Left colon (tissue), 2 donors: ENCODE measurements at regions not wholly inside any gene's neighbourhood (a gene's known extent, or its start where the extent isn't known, plus 50 kb on each side); places are given as distances from the start of the nearest gene placed in this dataset.
"Not testable (repeated sequence)": the region's sequence is repeated elsewhere in the genome, so short reads cannot be mapped to it uniquely, and the experiment has no call there.

ENCODE experiments used
- ATAC-seq: fragments of 200-7000 bp; cut with Tn5 transposase; one replicate; pipeline ENCODE4 v1.9.1; 2020; ENCODE audit warnings: mild to moderate bottlenecking, moderate library complexity
- DNase-seq, 2 donors: peaks; one replicate each; pipeline ENCODE4 v3.0.0-alpha.2; 2020
- intact Hi-C, 2 donors: fragments of 100-400 bp; cut with DNase I in 1 of 2; cut with micrococcal nuclease in 1 of 2; formaldehyde crosslinking; loops; one replicate each; pipeline versions ENCODE4 v1.11.2 to v1.14.0; 2022; cut with DNase I, micrococcal nuclease
- donor health status: DM: no; HTN: no; CAD: no.
- donor health status: DM: yes; HTN: yes; CAD: no.

GRCh38 chr12:124480469-124481256 lies 86.7 kb downstream of the NCOR2 start:
- peak; percentile 71 for ATAC-seq
- DNase-seq, result peak; percentile 67 to 73
- intact Hi-C loops, result no loop called here

GRCh38 chr12:124479680-124480468 lies 87.5 kb downstream of the NCOR2 start:
- ATAC-seq (peak; percentile 59), DNase-seq (no peak)
- intact Hi-C loops, result no loop called here

- intact Hi-C loops, result no loop called here
- DNase-seq (no peak), ATAC-seq (no peak)
Observed at GRCh38 chr12:124478985-124479645, 88.3 kb downstream of the NCOR2 start.

GRCh38 chr12:124478416-124478815 lies 89.0 kb downstream of the NCOR2 start:
- ATAC-seq (no peak), DNase-seq (no peak)
- intact Hi-C loops, result no loop called here

- ATAC-seq (no peak), DNase-seq (no peak)
- intact Hi-C loops, result no loop called here
Observed at GRCh38 chr12:124477107-124477915, 90.1 kb downstream of the NCOR2 start.

- DNase-seq (no peak), ATAC-seq (no peak)
- intact Hi-C loops, result no loop called here
Observed at GRCh38 chr12:124476011-124476400, 91.4 kb downstream of the NCOR2 start.

- DNase-seq, result no peak
- ATAC-seq, result no peak
- intact Hi-C loops, result no loop called here
Observed at GRCh38 chr12:124475295-124476010, 92.0 kb downstream of the NCOR2 start.

- ATAC-seq (peak; percentile 30), DNase-seq (no peak)
- intact Hi-C loops, result no loop called here
Observed at GRCh38 chr12:124474709-124475108, 92.7 kb downstream of the NCOR2 start.

- no peak for DNase-seq
- ATAC-seq, result no peak
- intact Hi-C loops, result no loop called here
Observed at GRCh38 chr12:124472690-124473279, 94.6 kb downstream of the NCOR2 start.

- DNase-seq (no peak), ATAC-seq (no peak)
- intact Hi-C loops, result no loop called here
Observed at GRCh38 chr12:124471828-124472227, 95.6 kb downstream of the NCOR2 start.

- ATAC-seq, result no peak
- no peak for DNase-seq
- intact Hi-C loops, result no loop called here
Observed at GRCh38 chr12:124470806-124471205, 96.6 kb downstream of the NCOR2 start.

GRCh38 chr12:124470139-124470538 lies 97.3 kb downstream of the NCOR2 start:
- ATAC-seq (no peak), DNase-seq (no peak)
- intact Hi-C loops, result no loop called here

GRCh38 chr12:124469193-124469888 lies 98.1 kb downstream of the NCOR2 start:
- no peak for DNase-seq
- no peak for ATAC-seq
- intact Hi-C loops, result no loop called here

GRCh38 chr12:124467549-124467948 lies 99.9 kb downstream of the NCOR2 start:
- ATAC-seq, DNase-seq, intact Hi-C loops: not testable (repeated sequence)

GRCh38 chr12:124466216-124467128 lies 100.9 kb downstream of the NCOR2 start:
- DNase-seq (peak; percentile 55 to 68), ATAC-seq (peak; percentile 66)
- intact Hi-C loops, result no loop called here

- no peak for ATAC-seq
- DNase-seq, result no peak
Observed at GRCh38 chr12:124465473-124465872, 101.9 kb downstream of the NCOR2 start.

More at GRCh38 chr12:124465473-124465872, 101.9 kb downstream of the NCOR2 start:
- intact Hi-C loops, result no loop called here
